ENCODE measurements at regions not wholly inside any gene's neighbourhood (a gene's known extent, or its start where the extent isn't known, plus 50 kb on each side); places are given as distances from the start of the nearest gene placed in this dataset.

DNA sequence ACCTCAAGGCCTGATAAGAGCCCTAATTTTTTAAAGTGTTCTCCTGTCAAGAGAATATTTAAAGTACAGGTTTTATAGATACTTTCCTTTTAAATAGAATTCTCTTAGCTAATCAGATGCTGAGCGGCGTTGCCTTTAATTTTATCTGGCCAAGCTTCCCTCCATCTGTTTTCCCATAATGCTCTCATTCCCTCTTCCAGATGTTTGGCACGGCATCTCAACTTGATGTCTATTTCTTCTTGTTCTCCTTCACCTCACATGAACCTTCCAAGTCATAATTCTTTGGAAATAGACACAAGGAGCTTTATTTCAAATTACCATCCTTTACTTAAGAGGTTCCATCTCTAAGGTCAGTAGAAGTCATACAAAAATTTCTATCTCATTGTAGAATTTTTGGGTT lies 76.1 kb upstream of the CPO start:
- no peaks in the 10 kb centered on the region for H3K36me3 Mint-ChIP-seq (ENCODE audit: low read depth)
- H3K27me3 Mint-ChIP-seq (ENCODE audit: insufficient read depth) = no peaks in the 10 kb centered on the region; the same call in 1 of the 2 replicates
- DNase-seq = no peak
- TF ChIP-seq, protein P1, sequence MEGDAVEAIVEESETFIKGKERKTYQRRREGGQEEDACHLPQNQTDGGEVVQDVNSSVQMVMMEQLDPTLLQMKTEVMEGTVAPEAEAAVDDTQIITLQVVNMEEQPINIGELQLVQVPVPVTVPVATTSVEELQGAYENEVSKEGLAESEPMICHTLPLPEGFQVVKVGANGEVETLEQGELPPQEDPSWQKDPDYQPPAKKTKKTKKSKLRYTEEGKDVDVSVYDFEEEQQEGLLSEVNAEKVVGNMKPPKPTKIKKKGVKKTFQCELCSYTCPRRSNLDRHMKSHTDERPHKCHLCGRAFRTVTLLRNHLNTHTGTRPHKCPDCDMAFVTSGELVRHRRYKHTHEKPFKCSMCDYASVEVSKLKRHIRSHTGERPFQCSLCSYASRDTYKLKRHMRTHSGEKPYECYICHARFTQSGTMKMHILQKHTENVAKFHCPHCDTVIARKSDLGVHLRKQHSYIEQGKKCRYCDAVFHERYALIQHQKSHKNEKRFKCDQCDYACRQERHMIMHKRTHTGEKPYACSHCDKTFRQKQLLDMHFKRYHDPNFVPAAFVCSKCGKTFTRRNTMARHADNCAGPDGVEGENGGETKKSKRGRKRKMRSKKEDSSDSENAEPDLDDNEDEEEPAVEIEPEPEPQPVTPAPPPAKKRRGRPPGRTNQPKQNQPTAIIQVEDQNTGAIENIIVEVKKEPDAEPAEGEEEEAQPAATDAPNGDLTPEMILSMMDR (IDR thresholded peaks at IDR 0.05) = no peak
- no peak overlapping the region for H3K4me3 Mint-ChIP-seq
- no peak overlapping the region for H3K27ac Mint-ChIP-seq
- peaks cover 8% of the 10 kb centered on the region; the same call in 1 of the 2 replicates for H3K4me1 Mint-ChIP-seq (ENCODE audit: low read depth)
- no peaks in the 10 kb centered on the region for H3K9me3 Mint-ChIP-seq

DNA sequence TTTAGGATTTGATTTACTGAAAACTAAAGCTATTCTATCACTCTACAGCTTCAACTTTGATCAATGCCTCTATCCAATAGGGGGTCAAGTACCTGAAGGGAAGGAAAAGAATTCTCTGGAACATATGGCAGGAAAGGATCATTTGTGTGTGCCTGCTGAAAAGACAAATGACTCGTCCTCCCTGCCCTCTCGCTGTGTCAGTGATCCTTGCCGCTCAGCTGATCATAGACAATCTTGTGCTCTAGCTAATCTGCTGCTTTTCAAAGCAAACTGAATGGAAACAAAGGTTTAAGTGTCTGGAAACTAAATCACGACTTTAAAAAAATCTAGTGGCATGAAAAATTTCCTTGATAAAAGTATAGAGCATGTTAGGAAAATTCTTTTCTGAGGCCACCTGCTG lies 75.6 kb upstream of the CPO start:
- Mint-ChIP-seq H3K36me3 (ENCODE audit: low read depth) (no peaks in the 10 kb centered on the region), H3K4me1 (ENCODE audit: low read depth) (peaks cover 8% of the 10 kb centered on the region; the same call in 1 of the 2 replicates), H3K27ac (no peak overlapping the region), H3K9me3 (no peaks in the 10 kb centered on the region), H3K4me3 (no peak overlapping the region), H3K27me3 (ENCODE audit: insufficient read depth) (no peaks in the 10 kb centered on the region; the same call in 1 of the 2 replicates)
- no peak for DNase-seq
- TF ChIP-seq, protein P1 (IDR thresholded peaks at IDR 0.05) = no peak

DNA sequence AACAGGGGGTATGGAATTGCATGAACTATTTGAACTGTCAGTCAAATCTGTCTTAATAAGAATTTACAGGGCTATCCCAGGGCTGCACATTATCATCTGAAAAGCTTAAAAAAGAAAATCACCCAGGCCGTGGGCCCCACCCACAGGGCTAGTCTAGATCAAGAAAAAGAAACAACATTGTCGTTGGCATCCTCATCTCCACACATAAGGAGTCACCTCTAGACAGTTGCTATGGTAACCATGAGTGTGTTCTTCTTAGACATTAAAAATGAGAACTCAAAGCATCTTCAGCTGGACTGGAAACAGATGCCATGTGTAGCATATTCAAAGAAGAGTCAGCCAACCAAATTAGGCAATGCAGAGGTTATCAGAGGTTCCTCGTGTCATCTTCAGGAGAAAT lies 72.3 kb upstream of the CPO start:
- TF ChIP-seq, protein P1 (IDR thresholded peaks at IDR 0.05) = no peak
- no peaks in the 10 kb centered on the region for H3K9me3 Mint-ChIP-seq
- H3K27ac Mint-ChIP-seq = no peak overlapping the region
- H3K4me1 Mint-ChIP-seq (ENCODE audit: low read depth) = no peaks in the 10 kb centered on the region
- no peaks in the 10 kb centered on the region; the same call in 1 of the 2 replicates for H3K27me3 Mint-ChIP-seq (ENCODE audit: insufficient read depth)
- no peaks in the 10 kb centered on the region for H3K36me3 Mint-ChIP-seq (ENCODE audit: low read depth)
- DNase-seq = no peak
- no peak overlapping the region for H3K4me3 Mint-ChIP-seq

DNA sequence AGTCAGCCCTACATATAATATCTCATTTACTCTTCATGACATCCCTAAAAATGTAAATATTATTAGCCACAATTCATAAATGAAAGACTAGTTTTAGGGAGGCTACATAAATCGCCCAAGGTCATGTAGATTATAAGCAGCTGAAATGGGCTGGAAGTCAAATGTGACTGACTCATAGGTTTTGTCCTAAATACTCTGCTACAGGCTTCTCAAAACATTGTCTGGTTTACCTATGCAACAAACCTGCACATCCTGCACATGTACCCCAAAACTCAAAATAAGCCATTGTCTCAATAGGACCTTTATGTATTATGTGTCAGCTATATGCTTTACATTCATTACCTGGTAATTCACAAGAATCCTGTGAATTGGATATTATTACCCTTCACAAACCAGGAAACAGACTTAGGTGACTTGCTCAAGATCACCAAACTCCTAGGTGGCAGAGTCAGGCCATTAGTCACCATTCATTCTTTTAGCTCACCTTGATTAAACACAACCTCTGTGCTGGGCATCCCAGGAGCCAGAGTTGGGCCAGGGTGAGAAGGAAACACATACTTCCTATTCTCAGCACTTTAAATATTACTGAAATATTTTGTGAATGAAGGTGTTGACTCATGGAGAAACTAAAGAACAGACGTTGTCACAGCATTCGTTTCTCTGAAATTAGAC lies 69.4 kb upstream of the CPO start:
- no peaks in the 10 kb centered on the region for H3K9me3 Mint-ChIP-seq
- no peaks in the 10 kb centered on the region for H3K4me1 Mint-ChIP-seq (ENCODE audit: low read depth)
- no peak for DNase-seq
- H3K36me3 Mint-ChIP-seq (ENCODE audit: low read depth) = no peaks in the 10 kb centered on the region
- no peak overlapping the region for H3K4me3 Mint-ChIP-seq
- TF ChIP-seq, protein P1 (IDR thresholded peaks at IDR 0.05) = no peak
- no peak overlapping the region for H3K27ac Mint-ChIP-seq
- no peaks in the 10 kb centered on the region; the same call in 1 of the 2 replicates for H3K27me3 Mint-ChIP-seq (ENCODE audit: insufficient read depth)

DNA sequence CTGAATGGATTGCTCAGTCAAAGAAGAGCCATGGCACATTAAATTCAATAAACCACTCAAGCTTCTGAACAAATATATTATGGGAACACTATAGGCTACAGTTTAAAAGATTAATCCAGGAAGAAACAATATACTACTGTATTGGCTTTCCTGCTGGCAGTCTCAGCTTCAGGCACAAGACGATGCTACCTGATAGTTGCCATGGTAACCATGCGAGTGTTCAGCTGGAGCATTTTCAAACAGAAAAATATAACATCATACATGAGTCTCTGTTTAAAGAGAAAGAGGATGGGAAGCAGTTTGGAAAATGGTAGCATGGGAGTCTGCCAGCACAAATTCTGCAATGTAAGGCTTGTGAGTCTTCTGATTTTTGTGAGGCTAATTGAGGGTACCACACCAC lies 65.9 kb upstream of the CPO start:
- Mint-ChIP-seq H3K27me3 (ENCODE audit: insufficient read depth) (no peaks in the 10 kb centered on the region), H3K4me1 (ENCODE audit: low read depth) (no peaks in the 10 kb centered on the region), H3K4me3 (no peak overlapping the region), H3K9me3 (no peaks in the 10 kb centered on the region), H3K36me3 (ENCODE audit: low read depth) (no peaks in the 10 kb centered on the region), H3K27ac (no peak overlapping the region)
- no peak for DNase-seq
- TF ChIP-seq, protein P1 (IDR thresholded peaks at IDR 0.05) = no peak

Measured in HFFc6 (cell line).